GM12873 (cell line): ENCODE measurements at regions not wholly inside any gene's neighbourhood (a gene's known extent, or its start where the extent isn't known, plus 50 kb on each side); places are given as distances from the start of the nearest gene placed in this dataset.

Experiments
- CTCF ChIP-seq: IDR thresholded peaks from 2 replicates; pipeline ENCODE4 v1.5.1; 2012; ENCODE audit warnings: low read depth, mild to moderate bottlenecking, moderate library complexity, low read length, control low read depth; ENCODE audit not compliant: insufficient read depth; ENCODE audit errors: missing control alignments

- no peak for TF ChIP-seq CTCF
These were observed 923.7 kb upstream of the CNTNAP5 start for GRCh38 chr2:123101434-123101833.

- TF ChIP-seq CTCF, result no peak
These were observed 921.2 kb upstream of the CNTNAP5 start for GRCh38 chr2:123103902-123104301.

GRCh38 chr2:123116595-123116994 is 908.5 kb upstream of the CNTNAP5 start:
- no peak for TF ChIP-seq CTCF

GRCh38 chr2:123127236-123127635 is 897.9 kb upstream of the CNTNAP5 start:
- no peak for TF ChIP-seq CTCF

- TF ChIP-seq CTCF, result no peak
These were observed 896.1 kb upstream of the CNTNAP5 start for GRCh38 chr2:123128951-123129350.

GRCh38 chr2:123136419-123136818 is 888.7 kb upstream of the CNTNAP5 start:
- TF ChIP-seq CTCF, result no peak

- no peak for TF ChIP-seq CTCF
These were observed 881.0 kb upstream of the CNTNAP5 start for GRCh38 chr2:123144082-123144481.
